Heart right ventricle (tissue), 16 donors: ENCODE measurements at regions not wholly inside any gene's neighbourhood (a gene's known extent, or its start where the extent isn't known, plus 50 kb on each side); places are given as distances from the start of the nearest gene placed in this dataset.
"Not testable (repeated sequence)": the region's sequence is repeated elsewhere in the genome, so short reads cannot be mapped to it uniquely, and the experiment has no call there.

Experiments
- ATAC-seq, 8 donors: fragments of 200-7000 bp; cut with Tn5 transposase; one replicate each; pipeline ENCODE4 v1.9.1; 2020; ENCODE audit warnings: mild to moderate bottlenecking in 8 of 8, moderate library complexity in 8 of 8, moderate number of reproducible peaks in 1 of 8
- DNase-seq, 2 donors: peaks; one replicate each; pipeline ENCODE4 v3.0.0-alpha.2; 2020
- H3K27ac ChIP-seq, 10 donors: fragments of 200-600 bp; sonication (generic) in 2 of 10; one replicate each; pipeline versions ENCODE4 v1.5.0 to v1.8.0; 2020 to 2022; ENCODE audit warnings: mild to moderate bottlenecking in 3 of 10
- H3K27me3 ChIP-seq, 7 donors: fragments of 200-600 bp; one replicate each; pipeline ENCODE4 v1.8.0; 2021 to 2022; ENCODE audit warnings: mild to moderate bottlenecking in 2 of 7
- H3K36me3 ChIP-seq, 9 donors: fragments of 200-600 bp; sonication (generic) in 1 of 9; one replicate each; pipeline versions ENCODE4 v1.5.0 to v1.8.0; 2020 to 2022; ENCODE audit warnings: mild to moderate bottlenecking in 2 of 9
- H3K4me1 ChIP-seq, 9 donors: fragments of 200-600 bp; sonication (generic) in 1 of 9; one replicate each; pipeline versions ENCODE4 v1.5.0 to v1.8.0; 2020 to 2022; ENCODE audit warnings: mild to moderate bottlenecking in 4 of 9
- H3K4me3 ChIP-seq, 10 donors: fragments of 200-600 bp; sonication (generic) in 2 of 10; one replicate each; pipeline versions ENCODE4 v1.5.0 to v1.8.0; 2020 to 2022; ENCODE audit warnings: mild to moderate bottlenecking in 7 of 10, moderate library complexity in 2 of 10
- H3K9me3 ChIP-seq, 11 donors: fragments of 200-600 bp in 10 of 11; sonication (generic) in 2 of 11; one replicate each; pipeline versions ENCODE4 v1.5.0 to v1.8.0; 2013 to 2022; ENCODE audit warnings: mild to moderate bottlenecking in 2 of 11, control low read depth in 1 of 11, moderate library complexity in 1 of 11
- WGBS, 2 donors: extraction: QIAGEN DNeasy Blood & Tissue Kit; methylation state at CpG; one replicate each; pipeline ENCODE4 v1.1.7; 2013; ENCODE audit warnings: inconsistent platforms in 1 of 2; 5-methylcytosine and 5-hydroxymethylcytosine counted together
- intact Hi-C, 10 donors: fragments of 100-400 bp; cut with DNase I; formaldehyde crosslinking; loops; one replicate each; pipeline versions ENCODE4 v1.11.1 to v1.14.2; 2022
- donor health status: Arrhythmogenic right ventricular cardiomyopathy.
- donor health status: ischemic (EF 13 %, LVEDD 7.1; RV severe dilation, severe dysfunction).
- donor health status: healthy with polysubstance abuse.
- donor health status: DM: no; HTN: yes; CAD: no.
- donor health status: DM: no; HTN: no; CAD: no.
- donor health status: ischemic (EF 25% LVEDD 6.9; RV normal size, moderate dysfunction).
- donor health status: ischemic (EF 25% LVEDD 5.7; RV mildly dilated, moderate dysfunction).
- donor health status: healthy.
- donor health status: DM: yes; HTN: yes; CAD: no.
- donor health status: Ischemic cardiomyopathy.
- donor health status: ischemic (EF 35%, LVEDD 5.7; RV mildly dilated, moderate dysfunction).
- donor health status: nonischemic (EF 11% LVEDD 7.7; RV severe dilation, severe dysfunction).
- donor health status: DM: yes; HTN: yes; CAD: no.
- donor health status: PGD.
- donor health status: ischemic (EF 29% LVEDD 5.4; RV normal size, mild dysfunction).
- donor health status: nonischemic (EF 23%, LVEDD 6.1; RV moderate dilation, normal function).

GRCh38 chr1:149157409-149157808 lies 54.1 kb upstream of the NBPF9 start:
- H3K36me3 ChIP-seq, H3K27me3 ChIP-seq, H3K4me3 ChIP-seq, ATAC-seq, DNase-seq, H3K27ac ChIP-seq, intact Hi-C loops, H3K9me3 ChIP-seq, H3K4me1 ChIP-seq: not testable (repeated sequence)
- 70 to 76% methylated on average over 6 of the region's 7 CpGs for WGBS, 2 donors

DNA sequence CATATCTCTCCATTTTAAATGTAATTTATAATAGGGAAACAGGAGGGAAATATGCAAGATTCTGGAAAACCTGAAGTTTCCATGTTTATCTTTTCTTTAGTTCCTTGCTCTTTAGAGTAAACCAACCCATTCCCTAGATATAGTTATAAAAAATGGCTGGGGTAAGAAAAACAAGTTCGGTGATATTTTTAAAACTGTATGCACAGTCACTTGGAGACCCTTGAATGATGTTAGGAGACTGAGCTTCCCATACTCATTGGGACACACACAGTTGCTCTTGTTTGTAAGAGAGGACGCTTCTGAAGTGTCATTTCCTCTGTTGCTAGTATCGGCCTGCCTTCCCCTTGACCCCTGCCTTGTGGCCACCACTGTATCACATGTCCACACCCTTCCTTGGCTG lies 55.0 kb upstream of the NBPF9 start:
- H3K4me1 ChIP-seq, H3K36me3 ChIP-seq, intact Hi-C loops, H3K27me3 ChIP-seq, H3K9me3 ChIP-seq, ATAC-seq, H3K4me3 ChIP-seq, DNase-seq: not testable (repeated sequence)
- H3K27ac ChIP-seq: peak overlapping the region in 1 of 10 donors; percentile 58
- 15% methylated on average over 2 to 3 of the region's 3 CpGs for WGBS, 2 donors

DNA sequence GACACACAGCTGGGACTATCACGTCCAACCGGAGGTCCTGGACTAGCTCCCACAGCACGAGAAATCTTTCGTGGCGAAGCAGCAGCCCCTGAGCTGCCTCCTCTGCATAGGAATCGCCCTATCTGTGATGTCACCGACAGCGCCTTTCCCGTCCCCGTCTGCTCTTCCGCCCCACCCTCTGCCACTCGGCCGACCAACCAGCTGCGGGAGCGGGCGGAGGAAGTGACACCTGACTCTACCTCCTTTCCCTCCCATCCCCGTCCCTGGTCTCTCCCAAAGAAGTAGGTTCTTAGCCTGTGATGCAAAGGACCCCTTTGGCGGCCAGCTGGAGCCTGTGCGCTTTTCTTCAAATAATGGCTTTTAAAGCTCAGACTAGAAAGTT lies 59.7 kb upstream of the NBPF9 start:
- H3K27me3 ChIP-seq, DNase-seq, H3K36me3 ChIP-seq, H3K4me3 ChIP-seq, H3K27ac ChIP-seq, H3K4me1 ChIP-seq, intact Hi-C loops, H3K9me3 ChIP-seq: not testable (repeated sequence)
- WGBS, 2 donors: 20 to 42% methylated on average over 1 to 2 of the region's 19 CpGs
- ATAC-seq: peak; percentile 96 to 100 (median 99)

DNA sequence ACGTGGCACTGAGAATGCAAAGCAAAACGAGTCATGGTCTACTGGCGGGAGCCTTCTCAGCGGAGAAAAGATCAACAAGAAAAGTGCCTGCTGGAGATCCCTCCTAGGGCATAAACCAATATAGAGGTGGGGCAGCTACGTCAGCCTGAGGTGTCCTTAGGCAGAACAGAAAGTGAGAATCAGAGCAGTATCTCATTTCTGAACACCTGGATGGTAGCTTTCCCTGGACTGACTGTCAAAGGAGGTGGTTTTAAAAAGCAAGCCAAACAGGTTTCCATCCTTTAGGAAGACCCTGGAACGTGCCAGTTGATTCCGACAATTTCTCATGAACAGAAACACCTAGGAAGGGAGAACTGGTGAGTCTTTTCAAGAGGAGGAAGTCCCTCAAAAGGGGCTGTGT lies 71.4 kb upstream of the NBPF9 start:
- peak overlapping the region in 1 of 10 donors; percentile 29 for H3K4me3 ChIP-seq
- WGBS, 2 donors: 72 to 80% methylated on average over 2 to 5 of the region's 7 CpGs
- H3K36me3 ChIP-seq, H3K9me3 ChIP-seq, intact Hi-C loops, H3K27me3 ChIP-seq, H3K4me1 ChIP-seq, H3K27ac ChIP-seq, ATAC-seq, DNase-seq: not testable (repeated sequence)

DNA sequence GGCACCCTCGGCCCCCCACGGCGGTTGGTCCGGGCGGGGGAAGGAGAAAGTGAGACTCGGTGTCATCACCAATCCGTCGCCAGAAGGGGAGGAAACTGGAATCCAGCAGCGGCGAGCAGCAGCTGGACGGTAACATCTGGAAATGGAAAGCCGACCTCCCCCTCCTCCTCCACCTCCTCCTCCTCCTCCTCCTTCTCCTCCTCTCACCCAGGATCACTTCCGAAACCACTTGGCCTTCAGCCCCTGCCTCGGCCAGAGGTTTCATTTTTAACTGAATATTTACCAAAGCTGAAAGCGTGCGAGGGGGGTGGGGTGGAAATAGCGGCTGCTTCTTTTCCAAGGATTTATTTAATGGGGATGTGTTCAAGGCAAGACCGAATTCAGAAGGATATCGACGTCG lies 72.5 kb upstream of the NBPF9 start:
- peak overlapping the region in 2 of 10 donors; percentile 34 to 44 for H3K27ac ChIP-seq
- H3K4me3 ChIP-seq: peak overlapping the region in 9 of 10 donors; percentile 2 to 50 (median 39)
- ATAC-seq, H3K36me3 ChIP-seq, H3K4me1 ChIP-seq, H3K9me3 ChIP-seq, H3K27me3 ChIP-seq, intact Hi-C loops: not testable (repeated sequence)
- WGBS, 2 donors: 0 to 4% methylated on average over 5 to 11 of the region's 21 CpGs
- peak; percentile 13 to 16 for DNase-seq

DNA sequence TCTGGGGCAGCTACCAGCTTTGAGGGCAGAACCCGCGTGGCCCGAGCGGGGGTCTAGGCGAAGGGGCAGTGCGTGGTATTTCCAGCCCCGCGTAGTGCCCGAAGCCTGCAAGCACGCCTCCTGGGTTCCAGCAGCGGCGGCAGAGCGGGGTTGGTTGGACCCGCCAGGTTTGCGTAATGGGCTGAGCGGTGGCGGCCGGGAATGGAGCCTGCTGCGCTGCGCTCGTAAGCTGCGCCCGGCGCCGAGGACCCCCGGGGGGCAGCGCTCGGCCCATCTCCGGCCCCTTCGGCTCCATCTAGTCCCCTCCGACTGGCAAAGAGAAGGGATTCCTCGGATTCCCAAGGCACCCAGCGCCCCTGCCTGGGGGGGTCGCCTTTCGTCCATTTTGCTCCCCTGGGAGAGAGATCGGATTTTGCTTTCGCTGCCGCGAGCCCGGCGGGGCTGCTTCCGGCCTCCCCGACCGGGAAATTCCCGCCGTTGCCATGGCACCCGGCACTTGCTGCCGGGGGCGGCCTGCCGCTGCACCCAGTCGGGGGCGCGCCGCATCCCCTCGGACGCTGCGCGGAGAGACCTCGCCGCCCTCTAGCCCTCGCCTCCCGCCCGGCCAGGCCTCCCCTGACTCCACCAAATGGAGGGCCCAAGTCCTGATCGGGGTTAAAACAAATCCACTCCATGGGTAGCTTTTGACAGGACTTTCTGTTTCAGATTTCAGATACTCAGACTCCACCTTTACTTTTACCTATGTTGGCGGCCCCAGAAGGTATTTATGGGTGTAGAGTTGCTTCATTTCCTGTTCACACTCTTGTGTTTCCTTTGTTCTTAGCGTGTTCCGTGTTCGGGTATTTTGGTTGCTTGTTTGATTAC lies 73.3 kb upstream of the NBPF9 start:
- H3K9me3 ChIP-seq, ATAC-seq, intact Hi-C loops, H3K27me3 ChIP-seq, H3K4me1 ChIP-seq, H3K36me3 ChIP-seq: not testable (repeated sequence)
- Histone ChIP-seq H3K27ac (peak overlapping the region in 9 of 10 donors; percentile 70 to 91 (median 85)), H3K4me3 (peak overlapping the region; percentile 32 to 68 (median 62))
- 0% methylated on average over 16 to 21 of the region's 68 CpGs for WGBS, 2 donors
- peak; percentile 36 to 42 for DNase-seq

DNA sequence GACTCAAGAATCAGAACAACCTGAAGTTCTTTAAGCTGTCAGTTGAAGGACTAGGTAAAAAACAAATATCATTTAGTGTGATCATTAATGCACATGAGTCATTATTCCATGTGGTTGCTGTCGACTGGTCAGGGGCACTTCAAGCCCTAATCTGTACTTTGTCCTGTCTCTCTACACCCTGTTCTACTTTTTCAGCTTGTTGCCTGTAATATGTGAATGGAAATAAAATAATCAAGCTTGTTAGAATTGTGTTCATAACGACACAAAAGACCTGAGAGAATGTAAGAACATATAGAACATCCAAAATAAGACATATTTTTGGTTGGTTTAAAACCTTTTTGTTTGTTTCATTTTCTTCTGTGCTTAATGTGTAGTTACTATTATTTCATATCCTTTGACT lies 87.4 kb upstream of the NBPF9 start:
- H3K27ac ChIP-seq, intact Hi-C loops, H3K4me1 ChIP-seq, H3K27me3 ChIP-seq, H3K36me3 ChIP-seq, H3K4me3 ChIP-seq, DNase-seq, H3K9me3 ChIP-seq, ATAC-seq: not testable (repeated sequence)
- 46 to 49% methylated on average over 2 of the region's 2 CpGs for WGBS, 2 donors

DNA sequence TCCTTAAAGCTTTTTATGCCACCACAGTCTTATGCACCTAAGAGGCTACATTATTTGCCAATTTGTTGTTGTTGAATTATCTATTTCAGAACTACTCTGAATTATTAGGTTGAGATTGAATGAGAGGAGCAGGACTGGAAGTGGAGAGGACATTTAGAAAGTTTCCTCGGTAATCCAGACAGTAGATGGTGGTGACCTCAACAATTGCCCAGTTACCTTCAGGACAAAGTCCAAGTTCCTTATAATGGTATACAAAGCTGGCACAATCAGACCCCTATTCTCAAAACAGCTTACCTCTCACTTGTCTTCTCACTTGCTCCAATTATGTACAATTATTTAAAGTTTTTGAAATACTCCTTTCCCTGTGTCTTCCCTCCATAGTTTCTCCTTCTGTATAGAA lies 93.3 kb upstream of the NBPF9 start:
- H3K9me3 ChIP-seq, DNase-seq, intact Hi-C loops, H3K27me3 ChIP-seq, H3K4me1 ChIP-seq, H3K4me3 ChIP-seq: not testable (repeated sequence)
- peak in 1 of 8 donors; percentile 19 for ATAC-seq
- peak overlapping the region in 1 of 10 donors; percentile 9 for H3K27ac ChIP-seq
- WGBS, 2 donors: 89 to 90% methylated on average over 1 of the region's 1 CpG
- H3K36me3 ChIP-seq: peaks cover 0 to 16% (median 0%) of the 10 kb centered on the region in 9 donors

- DNase-seq, H3K4me1 ChIP-seq, H3K27me3 ChIP-seq, H3K9me3 ChIP-seq, H3K4me3 ChIP-seq, intact Hi-C loops: not testable (repeated sequence)
- peaks cover 0 to 16% (median 0%) of the 10 kb centered on the region in 9 donors for H3K36me3 ChIP-seq
- H3K27ac ChIP-seq: peak overlapping the region in 1 of 10 donors; percentile 49
- ATAC-seq: peak in 4 of 8 donors; percentile 12 to 57 (median 24)
- WGBS, 2 donors: 22 to 35% methylated on average over 1 of the region's 1 CpG
These were observed 97.2 kb upstream of the NBPF9 start for GRCh38 chr1:149200567-149200966.

DNA sequence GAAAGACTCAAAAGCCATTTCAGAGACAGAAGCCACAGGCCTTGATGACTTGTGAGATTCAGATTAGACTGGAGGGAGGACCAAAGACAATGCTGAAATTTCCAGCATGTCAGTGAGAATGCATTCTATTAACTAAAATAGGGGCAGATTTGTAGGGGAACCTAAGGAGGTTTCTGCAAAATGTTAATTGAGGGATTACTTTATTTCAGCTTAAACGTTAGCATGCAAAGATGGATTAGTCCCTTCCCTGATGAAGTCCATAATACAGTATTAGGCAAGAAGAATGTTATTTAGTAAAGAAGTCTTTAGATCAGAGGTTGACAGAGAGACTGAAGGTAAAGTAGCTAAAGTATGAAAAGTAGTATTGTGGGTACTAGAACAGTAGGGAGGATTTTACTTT lies 98.9 kb upstream of the NBPF9 start:
- intact Hi-C loops, DNase-seq, H3K27me3 ChIP-seq, H3K9me3 ChIP-seq, H3K27ac ChIP-seq, H3K36me3 ChIP-seq, H3K4me3 ChIP-seq, H3K4me1 ChIP-seq, ATAC-seq: not testable (repeated sequence)
- WGBS, 2 donors: 70 to 90% methylated on average over 1 of the region's 1 CpG

GRCh38 chr1:149204396-149204795 lies 101.0 kb upstream of the NBPF9 start:
- H3K9me3 ChIP-seq, intact Hi-C loops: not testable (repeated sequence)

DNA sequence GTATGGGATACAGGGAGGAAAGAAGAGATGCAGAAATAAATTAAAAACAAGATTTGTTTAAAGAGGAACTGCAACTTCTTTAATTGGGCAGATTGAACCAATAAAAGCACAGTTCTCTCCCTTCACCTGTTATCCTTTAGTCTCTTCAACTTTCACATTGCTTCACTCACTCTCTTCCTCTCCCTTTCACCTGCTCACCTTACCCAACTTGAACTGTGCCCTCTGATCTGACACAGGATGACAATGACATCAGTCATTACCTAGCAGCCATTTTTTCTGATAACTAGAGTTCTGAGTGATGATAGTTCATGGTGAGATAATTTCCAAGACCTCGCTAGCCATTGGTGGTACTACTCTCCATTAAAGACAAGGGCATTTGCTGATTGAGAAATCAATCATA lies 105.5 kb upstream of the NBPF9 start:
- H3K4me3 ChIP-seq, DNase-seq, H3K9me3 ChIP-seq, H3K27ac ChIP-seq, intact Hi-C loops, H3K36me3 ChIP-seq, ATAC-seq, H3K4me1 ChIP-seq, H3K27me3 ChIP-seq: not testable (repeated sequence)
- no CpG with 5 or more reads among the region's 1 CpG for WGBS, 2 donors

More at GRCh38 chr1:149204396-149204795, 101.0 kb upstream of the NBPF9 start:
- DNase-seq, H3K27ac ChIP-seq, H3K4me1 ChIP-seq, H3K4me3 ChIP-seq, H3K36me3 ChIP-seq, H3K27me3 ChIP-seq: not testable (repeated sequence)
- peak in 2 of 8 donors; percentile 35 to 38 for ATAC-seq
- WGBS, 2 donors: no CpG with 5 or more reads among the region's 2 CpGs
